Heart right ventricle (tissue), 16 donors: ENCODE measurements at regions not wholly inside any gene's neighbourhood (a gene's known extent, or its start where the extent isn't known, plus 50 kb on each side); places are given as distances from the start of the nearest gene placed in this dataset.

ENCODE experiments used
- ATAC-seq, 8 donors: fragments of 200-7000 bp; cut with Tn5 transposase; one replicate each; pipeline ENCODE4 v1.9.1; 2020; ENCODE audit warnings: mild to moderate bottlenecking in 8 of 8, moderate library complexity in 8 of 8, moderate number of reproducible peaks in 1 of 8
- DNase-seq, 2 donors: peaks; one replicate each; pipeline ENCODE4 v3.0.0-alpha.2; 2020
- H3K27ac ChIP-seq, 10 donors: fragments of 200-600 bp; sonication (generic) in 2 of 10; one replicate each; pipeline versions ENCODE4 v1.5.0 to v1.8.0; 2020 to 2022; ENCODE audit warnings: mild to moderate bottlenecking in 3 of 10
- H3K27me3 ChIP-seq, 7 donors: fragments of 200-600 bp; one replicate each; pipeline ENCODE4 v1.8.0; 2021 to 2022; ENCODE audit warnings: mild to moderate bottlenecking in 2 of 7
- H3K36me3 ChIP-seq, 9 donors: fragments of 200-600 bp; sonication (generic) in 1 of 9; one replicate each; pipeline versions ENCODE4 v1.5.0 to v1.8.0; 2020 to 2022; ENCODE audit warnings: mild to moderate bottlenecking in 2 of 9
- H3K4me1 ChIP-seq, 9 donors: fragments of 200-600 bp; sonication (generic) in 1 of 9; one replicate each; pipeline versions ENCODE4 v1.5.0 to v1.8.0; 2020 to 2022; ENCODE audit warnings: mild to moderate bottlenecking in 4 of 9
- H3K4me3 ChIP-seq, 10 donors: fragments of 200-600 bp; sonication (generic) in 2 of 10; one replicate each; pipeline versions ENCODE4 v1.5.0 to v1.8.0; 2020 to 2022; ENCODE audit warnings: mild to moderate bottlenecking in 7 of 10, moderate library complexity in 2 of 10
- H3K9me3 ChIP-seq, 11 donors: fragments of 200-600 bp in 10 of 11; sonication (generic) in 2 of 11; one replicate each; pipeline versions ENCODE4 v1.5.0 to v1.8.0; 2013 to 2022; ENCODE audit warnings: mild to moderate bottlenecking in 2 of 11, control low read depth in 1 of 11, moderate library complexity in 1 of 11
- WGBS, 2 donors: extraction: QIAGEN DNeasy Blood & Tissue Kit; methylation state at CpG; one replicate each; pipeline ENCODE4 v1.1.7; 2013; ENCODE audit warnings: inconsistent platforms in 1 of 2; 5-methylcytosine and 5-hydroxymethylcytosine counted together
- intact Hi-C, 10 donors: fragments of 100-400 bp; cut with DNase I; formaldehyde crosslinking; loops; one replicate each; pipeline versions ENCODE4 v1.11.1 to v1.14.2; 2022
- TF ChIP-seq, protein P1 (sequence below), 9 donors: fragments of 200-600 bp; sonication (generic) in 2 of 9; IDR thresholded peaks; one replicate each; pipeline versions ENCODE4 v1.5.0 to v1.8.0; 2021 to 2022; ENCODE audit warnings: antibody characterized with exemption in 9 of 9, mild to moderate bottlenecking in 5 of 9, moderate library complexity in 1 of 9
- donor health status: Arrhythmogenic right ventricular cardiomyopathy.
- donor health status: ischemic (EF 13 %, LVEDD 7.1; RV severe dilation, severe dysfunction).
- donor health status: healthy with polysubstance abuse.
- donor health status: DM: no; HTN: yes; CAD: no.
- donor health status: DM: no; HTN: no; CAD: no.
- donor health status: ischemic (EF 25% LVEDD 6.9; RV normal size, moderate dysfunction).
- donor health status: ischemic (EF 25% LVEDD 5.7; RV mildly dilated, moderate dysfunction).
- donor health status: healthy.
- donor health status: DM: yes; HTN: yes; CAD: no.
- donor health status: Ischemic cardiomyopathy.
- donor health status: ischemic (EF 35%, LVEDD 5.7; RV mildly dilated, moderate dysfunction).
- donor health status: nonischemic (EF 11% LVEDD 7.7; RV severe dilation, severe dysfunction).
- donor health status: DM: yes; HTN: yes; CAD: no.
- donor health status: PGD.
- donor health status: ischemic (EF 29% LVEDD 5.4; RV normal size, mild dysfunction).
- donor health status: nonischemic (EF 23%, LVEDD 6.1; RV moderate dilation, normal function).

GRCh38 chr1:90162216-90162615 lies 167.3 kb downstream of the ZNF326 start:
- DNase-seq (no peak), ATAC-seq (no peak)
- no peak overlapping the region for H3K27ac ChIP-seq
- TF ChIP-seq, protein P1, sequence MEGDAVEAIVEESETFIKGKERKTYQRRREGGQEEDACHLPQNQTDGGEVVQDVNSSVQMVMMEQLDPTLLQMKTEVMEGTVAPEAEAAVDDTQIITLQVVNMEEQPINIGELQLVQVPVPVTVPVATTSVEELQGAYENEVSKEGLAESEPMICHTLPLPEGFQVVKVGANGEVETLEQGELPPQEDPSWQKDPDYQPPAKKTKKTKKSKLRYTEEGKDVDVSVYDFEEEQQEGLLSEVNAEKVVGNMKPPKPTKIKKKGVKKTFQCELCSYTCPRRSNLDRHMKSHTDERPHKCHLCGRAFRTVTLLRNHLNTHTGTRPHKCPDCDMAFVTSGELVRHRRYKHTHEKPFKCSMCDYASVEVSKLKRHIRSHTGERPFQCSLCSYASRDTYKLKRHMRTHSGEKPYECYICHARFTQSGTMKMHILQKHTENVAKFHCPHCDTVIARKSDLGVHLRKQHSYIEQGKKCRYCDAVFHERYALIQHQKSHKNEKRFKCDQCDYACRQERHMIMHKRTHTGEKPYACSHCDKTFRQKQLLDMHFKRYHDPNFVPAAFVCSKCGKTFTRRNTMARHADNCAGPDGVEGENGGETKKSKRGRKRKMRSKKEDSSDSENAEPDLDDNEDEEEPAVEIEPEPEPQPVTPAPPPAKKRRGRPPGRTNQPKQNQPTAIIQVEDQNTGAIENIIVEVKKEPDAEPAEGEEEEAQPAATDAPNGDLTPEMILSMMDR (IDR thresholded peaks at IDR 0.05): no peak
- H3K4me3 ChIP-seq: no peak overlapping the region
- intact Hi-C loops: no loop called here
- no peaks in the 10 kb centered on the region for H3K4me1 ChIP-seq
- H3K36me3 ChIP-seq: no peaks in the 10 kb centered on the region
- 78 to 79% methylated on average over 3 of the region's 3 CpGs for WGBS, 2 donors
- H3K27me3 ChIP-seq: no peaks in the 10 kb centered on the region
- peaks cover 0 to 4% (median 0%) of the 10 kb centered on the region in 11 donors for H3K9me3 ChIP-seq

DNA sequence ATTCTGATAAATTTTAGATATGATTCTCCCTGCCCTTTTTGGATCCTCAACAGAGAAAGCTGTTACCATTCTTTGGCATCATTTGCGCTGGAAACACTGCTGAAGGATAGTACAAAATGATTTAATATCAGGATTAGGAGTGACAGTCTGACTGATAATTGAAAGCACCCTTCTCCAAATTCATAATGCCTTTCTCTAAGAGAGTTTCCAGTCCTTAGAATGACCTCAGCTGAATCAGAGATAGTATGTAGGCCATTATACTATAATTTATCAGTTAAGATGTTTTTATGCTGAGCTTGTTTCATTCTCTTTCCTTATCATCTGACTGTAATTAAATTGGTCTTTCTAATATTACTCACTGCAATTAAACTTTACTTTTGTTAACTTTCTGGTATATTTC lies 166.7 kb downstream of the ZNF326 start:
- Histone ChIP-seq H3K4me1 (no peaks in the 10 kb centered on the region), H3K27ac (no peak overlapping the region), H3K27me3 (peaks cover 0 to 3% (median 0%) of the 10 kb centered on the region in 7 donors), H3K4me3 (no peak overlapping the region), H3K36me3 (no peaks in the 10 kb centered on the region), H3K9me3 (no peaks in the 10 kb centered on the region)
- DNase-seq: no peak
- ATAC-seq: no peak
- intact Hi-C loops: no loop called here
- TF ChIP-seq, protein P1 (IDR thresholded peaks at IDR 0.05): no peak
- 87 to 88% methylated on average over 1 of the region's 1 CpG for WGBS, 2 donors

DNA sequence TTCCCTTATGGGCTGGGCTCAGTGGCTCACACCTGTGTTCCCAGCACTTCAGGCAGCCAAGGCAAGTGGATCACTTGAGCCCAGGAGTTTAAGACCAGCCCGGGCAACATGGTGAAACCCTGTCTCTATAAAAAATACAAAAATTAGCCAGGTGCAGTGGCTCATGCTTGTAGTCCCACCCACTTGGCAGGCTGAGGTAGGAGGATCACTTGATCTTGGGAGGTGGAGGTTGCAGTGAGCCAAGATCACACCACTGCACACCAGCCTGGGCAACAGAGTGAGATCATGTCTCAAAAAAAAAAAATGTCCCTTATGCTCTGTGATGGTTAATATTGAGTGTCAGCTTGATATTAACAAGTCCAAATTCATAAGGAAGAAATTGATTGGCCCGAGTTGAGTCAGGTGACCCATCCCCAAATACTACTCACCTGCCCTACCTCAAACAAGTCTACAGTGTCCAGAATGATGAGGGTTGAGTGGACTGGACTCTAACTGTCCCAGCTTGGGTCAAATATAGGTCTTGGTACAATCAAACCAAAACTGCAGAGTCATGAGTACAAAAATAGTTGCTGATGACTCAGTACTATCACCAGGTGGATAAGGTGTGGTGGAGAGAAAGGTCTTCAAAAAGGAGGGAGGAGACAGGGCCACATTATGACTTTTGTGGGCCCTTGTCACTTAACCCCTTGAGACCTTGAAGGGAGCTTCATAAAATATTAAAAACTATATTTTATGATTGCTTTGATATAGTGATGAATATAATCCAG lies 161.0 kb downstream of the ZNF326 start:
- no peak for ATAC-seq
- intact Hi-C loops: no loop called here
- TF ChIP-seq, protein P1 (IDR thresholded peaks at IDR 0.05): no peak
- H3K27ac ChIP-seq: no peak overlapping the region
- no peaks in the 10 kb centered on the region for H3K36me3 ChIP-seq
- H3K9me3 ChIP-seq: peaks cover 0 to 21% (median 0%) of the 10 kb centered on the region in 11 donors
- WGBS, 2 donors: 87 to 92% methylated on average over 2 of the region's 2 CpGs
- no peak overlapping the region for H3K4me3 ChIP-seq
- peaks cover 0 to 3% (median 0%) of the 10 kb centered on the region in 7 donors for H3K27me3 ChIP-seq
- H3K4me1 ChIP-seq: no peaks in the 10 kb centered on the region
- DNase-seq: no peak

DNA sequence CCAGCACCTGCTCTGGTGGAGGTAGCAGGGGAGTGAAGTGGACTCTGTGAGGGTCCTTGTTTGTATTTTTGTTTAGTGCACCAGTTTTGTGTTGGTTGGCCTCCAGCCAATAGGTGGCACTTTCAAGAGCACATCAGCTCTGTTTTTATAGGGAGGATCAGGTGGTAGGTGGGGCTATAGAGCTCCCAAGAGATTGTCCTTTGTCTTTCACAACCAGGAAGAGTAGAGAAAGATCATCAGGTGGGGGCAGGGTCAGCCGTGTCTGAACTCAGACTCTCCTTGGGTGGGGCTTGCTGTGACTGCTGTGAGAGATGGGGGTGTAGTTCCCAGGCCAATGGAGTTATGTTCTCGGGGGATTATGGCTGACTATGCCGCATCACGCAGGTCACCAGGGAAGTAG lies 159.8 kb downstream of the ZNF326 start:
- no peak overlapping the region for H3K4me3 ChIP-seq
- H3K9me3 ChIP-seq: peaks cover 0 to 26% (median 0%) of the 10 kb centered on the region in 11 donors
- WGBS, 2 donors: 85% methylated on average over 4 of the region's 4 CpGs
- TF ChIP-seq, protein P1 (IDR thresholded peaks at IDR 0.05): no peak
- intact Hi-C loops: no loop called here
- no peak overlapping the region for H3K27ac ChIP-seq
- DNase-seq: no peak
- no peak for ATAC-seq
- H3K36me3 ChIP-seq: no peaks in the 10 kb centered on the region
- no peaks in the 10 kb centered on the region for H3K4me1 ChIP-seq
- peaks cover 0 to 3% (median 0%) of the 10 kb centered on the region in 7 donors for H3K27me3 ChIP-seq
